ENCODE measurements at regions not wholly inside any gene's neighbourhood (a gene's known extent, or its start where the extent isn't known, plus 50 kb on each side); places are given as distances from the start of the nearest gene placed in this dataset.

- Mint-ChIP-seq H3K36me3 (no peaks in the 10 kb centered on the region), H3K4me3 (no peak overlapping the region), H3K4me1 (no peaks in the 10 kb centered on the region), H3K27ac (no peak overlapping the region), H3K9me3 (no peaks in the 10 kb centered on the region), H3K27me3 (peaks cover 4 to 9% of the 10 kb centered on the region in 2 donors)
- no peaks in the 10 kb centered on the region for H3K36me3 ChIP-seq (ENCODE audit: control insufficient read depth in 2 of 2, extremely low read depth in 1 of 2, insufficient read depth in 1 of 2, low read length in 1 of 2)
- CTCF ChIA-PET: no interaction called here
- H3K9me3 ChIP-seq: no peaks in the 10 kb centered on the region
- H3K4me3 ChIP-seq (ENCODE audit: control insufficient read depth in 1 of 2, extremely low read depth in 1 of 2, low read length in 1 of 2): no peak overlapping the region
- WGBS (ENCODE audit: insufficient coverage): 62% methylated on average over 2 of the region's 5 CpGs
- DNase-seq (no peak), ATAC-seq (replicated peaks in 1 of 4) (no peak)
- no peaks in the 10 kb centered on the region for H3K27me3 ChIP-seq (replicated peaks in 1 of 2; ENCODE audit: control insufficient read depth in 2 of 2, extremely low read depth in 1 of 2, insufficient read depth in 2 of 2, low read length in 1 of 2)
- POLR2A ChIA-PET: no interaction called here
- no peaks in the 10 kb centered on the region for H3K4me1 ChIP-seq (ENCODE audit: control insufficient read depth in 1 of 2, extremely low read depth in 1 of 2, insufficient read depth in 2 of 2, low read length in 2 of 2)
- H3K27ac ChIP-seq (ENCODE audit: low read length): no peak overlapping the region
Observed at GRCh38 chr5:87755360-87755759, 342.6 kb upstream of the CCNH start.

DNA sequence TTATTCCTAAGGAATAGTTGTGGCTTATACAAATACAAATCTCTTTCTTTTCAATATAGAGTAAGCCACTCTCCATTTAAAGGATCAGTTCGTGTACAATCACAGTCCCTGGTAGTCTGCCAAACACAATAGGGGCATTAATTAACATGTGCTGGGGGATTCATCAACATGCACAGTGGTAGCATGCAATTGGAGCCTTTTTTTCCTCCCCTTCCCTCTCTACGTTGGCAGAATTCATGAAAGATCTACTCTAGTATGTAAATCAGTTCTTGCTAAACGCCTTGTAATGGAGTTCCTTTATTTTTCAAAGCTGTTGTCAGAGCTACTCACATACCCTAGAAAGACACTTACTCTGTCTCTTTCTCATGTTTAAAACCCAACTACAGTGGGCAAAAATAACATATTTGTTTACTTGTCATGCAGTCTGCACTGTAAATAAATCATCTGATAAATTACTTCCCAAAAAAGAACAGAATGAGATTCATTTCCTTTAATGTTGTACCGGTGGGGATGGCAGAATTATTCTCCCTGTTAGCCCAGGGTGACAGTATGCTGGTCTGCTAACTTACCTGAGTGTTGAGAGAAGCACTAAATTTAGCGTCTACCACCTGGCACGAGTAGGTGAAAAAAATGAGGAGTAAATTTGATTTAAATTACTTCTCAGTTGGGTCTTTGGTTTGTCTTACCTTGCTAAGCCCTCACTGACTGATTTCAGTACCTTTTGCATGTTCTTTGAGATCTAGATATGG is 341.5 kb upstream of the CCNH start:
- no peaks in the 10 kb centered on the region for H3K9me3 ChIP-seq
- H3K27ac ChIP-seq (ENCODE audit: low read length): no peak overlapping the region
- H3K27me3 Mint-ChIP-seq: peaks cover 4 to 9% of the 10 kb centered on the region in 2 donors
- no peaks in the 10 kb centered on the region for H3K27me3 ChIP-seq (replicated peaks in 1 of 2; ENCODE audit: control insufficient read depth in 2 of 2, extremely low read depth in 1 of 2, insufficient read depth in 2 of 2, low read length in 1 of 2)
- ChIA-PET CTCF (no interaction called here), POLR2A (no interaction called here)
- WGBS (ENCODE audit: insufficient coverage): 19% methylated on average over 3 of the region's 6 CpGs
- H3K36me3 Mint-ChIP-seq: no peaks in the 10 kb centered on the region
- H3K4me1 ChIP-seq (ENCODE audit: control insufficient read depth in 1 of 2, extremely low read depth in 1 of 2, insufficient read depth in 2 of 2, low read length in 2 of 2): no peaks in the 10 kb centered on the region
- H3K4me3 Mint-ChIP-seq: no peak overlapping the region
- no peaks in the 10 kb centered on the region for H3K9me3 Mint-ChIP-seq
- no peak overlapping the region for H3K27ac Mint-ChIP-seq
- DNase-seq (no peak), ATAC-seq (replicated peaks in 1 of 4) (no peak)
- H3K4me3 ChIP-seq (ENCODE audit: control insufficient read depth in 1 of 2, extremely low read depth in 1 of 2, low read length in 1 of 2): no peak overlapping the region
- H3K4me1 Mint-ChIP-seq: no peaks in the 10 kb centered on the region
- H3K36me3 ChIP-seq (ENCODE audit: control insufficient read depth in 2 of 2, extremely low read depth in 1 of 2, insufficient read depth in 1 of 2, low read length in 1 of 2): no peaks in the 10 kb centered on the region

- Mint-ChIP-seq H3K36me3 (no peaks in the 10 kb centered on the region), H3K27ac (no peak overlapping the region), H3K4me3 (no peak overlapping the region), H3K4me1 (no peaks in the 10 kb centered on the region), H3K9me3 (no peaks in the 10 kb centered on the region), H3K27me3 (peaks cover 4 to 9% of the 10 kb centered on the region in 2 donors)
- Histone ChIP-seq H3K36me3 (ENCODE audit: control insufficient read depth in 2 of 2, extremely low read depth in 1 of 2, insufficient read depth in 1 of 2, low read length in 1 of 2) (no peaks in the 10 kb centered on the region), H3K4me1 (ENCODE audit: control insufficient read depth in 1 of 2, extremely low read depth in 1 of 2, insufficient read depth in 2 of 2, low read length in 2 of 2) (no peaks in the 10 kb centered on the region), H3K4me3 (ENCODE audit: control insufficient read depth in 1 of 2, extremely low read depth in 1 of 2, low read length in 1 of 2) (no peak overlapping the region), H3K9me3 (no peaks in the 10 kb centered on the region), H3K27me3 (replicated peaks in 1 of 2; ENCODE audit: control insufficient read depth in 2 of 2, extremely low read depth in 1 of 2, insufficient read depth in 2 of 2, low read length in 1 of 2) (no peaks in the 10 kb centered on the region), H3K27ac (ENCODE audit: low read length) (no peak overlapping the region)
- ATAC-seq (replicated peaks in 1 of 4) (no peak), DNase-seq (no peak)
- POLR2A ChIA-PET: no interaction called here
- CTCF ChIA-PET: no interaction called here
- no CpG with 5 or more reads among the region's 4 CpGs for WGBS (ENCODE audit: insufficient coverage)
Observed at GRCh38 chr5:87752362-87752761, 339.6 kb upstream of the CCNH start.

- Mint-ChIP-seq H3K4me3 (no peak overlapping the region), H3K27me3 (peaks cover under 1 to 5% of the 10 kb centered on the region in 2 donors), H3K36me3 (no peaks in the 10 kb centered on the region), H3K27ac (no peak overlapping the region), H3K4me1 (no peaks in the 10 kb centered on the region), H3K9me3 (no peaks in the 10 kb centered on the region)
- Histone ChIP-seq H3K36me3 (ENCODE audit: control insufficient read depth in 2 of 2, extremely low read depth in 1 of 2, insufficient read depth in 1 of 2, low read length in 1 of 2) (no peaks in the 10 kb centered on the region), H3K9me3 (no peaks in the 10 kb centered on the region), H3K4me3 (ENCODE audit: control insufficient read depth in 1 of 2, extremely low read depth in 1 of 2, low read length in 1 of 2) (no peak overlapping the region), H3K4me1 (ENCODE audit: control insufficient read depth in 1 of 2, extremely low read depth in 1 of 2, insufficient read depth in 2 of 2, low read length in 2 of 2) (no peaks in the 10 kb centered on the region), H3K27ac (ENCODE audit: low read length) (no peak overlapping the region), H3K27me3 (replicated peaks in 1 of 2; ENCODE audit: control insufficient read depth in 2 of 2, extremely low read depth in 1 of 2, insufficient read depth in 2 of 2, low read length in 1 of 2) (no peaks in the 10 kb centered on the region)
- no peak for DNase-seq
- no peak for ATAC-seq (replicated peaks in 1 of 4)
- 83% methylated on average over 3 of the region's 4 CpGs for WGBS (ENCODE audit: insufficient coverage)
- ChIA-PET POLR2A (no interaction called here), CTCF (no interaction called here)
Observed at GRCh38 chr5:87751824-87752223, 339.1 kb upstream of the CCNH start.

DNA sequence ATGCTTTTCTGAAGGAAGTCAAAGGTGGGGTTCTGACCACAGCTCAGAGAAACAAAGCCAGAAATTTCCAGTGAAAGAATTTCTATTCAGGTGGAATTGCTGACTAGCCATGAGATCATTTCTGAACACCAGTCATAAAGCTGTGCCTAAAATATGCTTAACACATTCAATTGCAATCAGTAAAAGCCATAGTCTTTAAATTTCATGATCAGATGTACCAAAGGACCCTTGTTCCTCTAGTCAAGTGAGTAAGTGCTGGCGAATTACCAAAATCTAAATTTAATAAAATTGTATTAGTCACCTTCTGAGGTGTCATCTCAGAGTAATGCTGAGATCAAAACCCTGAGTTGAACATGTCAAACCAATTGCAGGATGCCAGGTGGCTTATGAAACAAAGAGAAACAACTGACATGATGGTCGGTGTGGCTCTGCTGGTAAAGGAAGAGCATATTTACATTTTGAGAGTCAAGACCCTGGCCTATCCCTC is 334.2 kb upstream of the CCNH start:
- CTCF ChIA-PET: no interaction called here

DNA sequence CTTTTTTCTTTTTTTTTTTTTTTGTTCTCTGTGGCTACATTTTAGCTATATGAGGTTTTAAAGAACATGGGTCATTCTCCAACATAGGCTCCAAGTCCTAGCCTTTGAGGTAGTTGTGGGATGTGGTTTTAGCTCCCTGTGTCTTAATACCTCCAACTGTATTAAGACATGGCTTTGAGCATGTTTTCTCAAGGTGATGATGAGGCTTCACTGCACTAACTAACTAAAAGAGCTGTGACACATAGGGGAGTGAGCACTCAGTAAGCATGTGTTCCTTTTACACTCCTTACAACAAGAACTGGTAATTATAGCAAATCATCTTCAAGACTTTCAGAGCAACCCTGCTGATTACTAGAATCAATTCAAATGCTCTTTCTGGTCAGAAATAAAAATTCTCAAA is 333.6 kb upstream of the CCNH start:
- DNase-seq (no peak), ATAC-seq (replicated peaks in 1 of 4) (no peak)
- Histone ChIP-seq H3K36me3 (ENCODE audit: control insufficient read depth in 2 of 2, extremely low read depth in 1 of 2, insufficient read depth in 1 of 2, low read length in 1 of 2) (no peaks in the 10 kb centered on the region), H3K9me3 (no peaks in the 10 kb centered on the region), H3K27me3 (replicated peaks in 1 of 2; ENCODE audit: control insufficient read depth in 2 of 2, extremely low read depth in 1 of 2, insufficient read depth in 2 of 2, low read length in 1 of 2) (no peaks in the 10 kb centered on the region), H3K4me1 (ENCODE audit: control insufficient read depth in 1 of 2, extremely low read depth in 1 of 2, insufficient read depth in 2 of 2, low read length in 2 of 2) (no peaks in the 10 kb centered on the region), H3K4me3 (ENCODE audit: control insufficient read depth in 1 of 2, extremely low read depth in 1 of 2, low read length in 1 of 2) (no peak overlapping the region), H3K27ac (ENCODE audit: low read length) (no peak overlapping the region)
- Mint-ChIP-seq H3K9me3 (no peaks in the 10 kb centered on the region), H3K4me3 (no peak overlapping the region), H3K27ac (no peak overlapping the region), H3K27me3 (peaks cover 4 to 8% of the 10 kb centered on the region in 2 donors), H3K4me1 (no peaks in the 10 kb centered on the region), H3K36me3 (no peaks in the 10 kb centered on the region)
- CTCF ChIA-PET: no interaction called here
- POLR2A ChIA-PET: interaction anchor here in 1 of 2 donors (0.6 kb wide), 1 partner anchor 10 kb away, joined by 7 read pairs; no protein-coding TSS in a partner anchor

More for the DNA sequence above, 334.2 kb upstream of the CCNH start:
- Mint-ChIP-seq H3K4me3 (no peak overlapping the region), H3K27ac (no peak overlapping the region), H3K27me3 (peaks cover 4 to 8% of the 10 kb centered on the region in 2 donors), H3K36me3 (no peaks in the 10 kb centered on the region), H3K9me3 (no peaks in the 10 kb centered on the region), H3K4me1 (no peaks in the 10 kb centered on the region)
- H3K27ac ChIP-seq (ENCODE audit: low read length): no peak overlapping the region
- DNase-seq: no peak
- no peak for ATAC-seq (replicated peaks in 1 of 4)
- H3K4me1 ChIP-seq (ENCODE audit: control insufficient read depth in 1 of 2, extremely low read depth in 1 of 2, insufficient read depth in 2 of 2, low read length in 2 of 2): no peaks in the 10 kb centered on the region
- H3K9me3 ChIP-seq: no peaks in the 10 kb centered on the region
- H3K4me3 ChIP-seq (ENCODE audit: control insufficient read depth in 1 of 2, extremely low read depth in 1 of 2, low read length in 1 of 2): no peak overlapping the region
- no peaks in the 10 kb centered on the region for H3K36me3 ChIP-seq (ENCODE audit: control insufficient read depth in 2 of 2, extremely low read depth in 1 of 2, insufficient read depth in 1 of 2, low read length in 1 of 2)
- POLR2A ChIA-PET: no interaction called here
- WGBS (ENCODE audit: insufficient coverage): no CpG with 5 or more reads among the region's 2 CpGs
- H3K27me3 ChIP-seq (replicated peaks in 1 of 2; ENCODE audit: control insufficient read depth in 2 of 2, extremely low read depth in 1 of 2, insufficient read depth in 2 of 2, low read length in 1 of 2): no peaks in the 10 kb centered on the region

GRCh38 chr5:87741881-87742280 is 329.2 kb upstream of the CCNH start:
- Histone ChIP-seq H3K27me3 (replicated peaks in 1 of 2; ENCODE audit: control insufficient read depth in 2 of 2, extremely low read depth in 1 of 2, insufficient read depth in 2 of 2, low read length in 1 of 2) (no peaks in the 10 kb centered on the region), H3K4me1 (ENCODE audit: control insufficient read depth in 1 of 2, extremely low read depth in 1 of 2, insufficient read depth in 2 of 2, low read length in 2 of 2) (no peaks in the 10 kb centered on the region), H3K4me3 (ENCODE audit: control insufficient read depth in 1 of 2, extremely low read depth in 1 of 2, low read length in 1 of 2) (no peak overlapping the region), H3K36me3 (ENCODE audit: control insufficient read depth in 2 of 2, extremely low read depth in 1 of 2, insufficient read depth in 1 of 2, low read length in 1 of 2) (no peaks in the 10 kb centered on the region), H3K27ac (ENCODE audit: low read length) (no peak overlapping the region), H3K9me3 (no peaks in the 10 kb centered on the region)
- no peak overlapping the region for H3K4me3 Mint-ChIP-seq
- peaks cover 4 to 11% of the 10 kb centered on the region in 2 donors for H3K27me3 Mint-ChIP-seq
- CTCF ChIA-PET: no interaction called here
- DNase-seq: no peak
- no CpG with 5 or more reads among the region's 2 CpGs for whole genome bisulfite sequencing (ENCODE audit: insufficient coverage)
- no peaks in the 10 kb centered on the region for H3K4me1 Mint-ChIP-seq
- POLR2A ChIA-PET: no interaction called here
- no peaks in the 10 kb centered on the region for H3K9me3 Mint-ChIP-seq
- no peak for ATAC-seq (replicated peaks in 1 of 4)
- H3K27ac Mint-ChIP-seq: no peak overlapping the region
- H3K36me3 Mint-ChIP-seq: no peaks in the 10 kb centered on the region
